ENCODE measurements at regions not wholly inside any gene's neighbourhood (a gene's known extent, or its start where the extent isn't known, plus 50 kb on each side); places are given as distances from the start of the nearest gene placed in this dataset.

- Mint-ChIP-seq H3K4me3 (no peak overlapping the region), H3K27me3 (ENCODE audit: low read depth) (peaks cover 4% of the 10 kb centered on the region), H3K27ac (no peak overlapping the region), H3K4me1 (peaks cover 15 to 23% of the 10 kb centered on the region in 2 experiments), H3K9me3 (no peaks in the 10 kb centered on the region), H3K36me3 (ENCODE audit: insufficient read depth in 1 of 3, low read depth in 3 of 3) (no peaks in the 10 kb centered on the region)
- no peak overlapping the region for H3K4me2 ChIP-seq (ENCODE audit: insufficient read depth, insufficient read length, low read length)
- H3K79me1 ChIP-seq (ENCODE audit: insufficient read depth, low read depth, low read length, poor library complexity, severe bottlenecking): no peaks in the 10 kb centered on the region
- no peak overlapping the region for H3K9ac ChIP-seq (ENCODE audit: extremely low read depth, insufficient read length, low read length)
- H2BK5ac ChIP-seq (ENCODE audit: insufficient read length, low read length): no peak overlapping the region
- no peak overlapping the region for H4K91ac ChIP-seq (ENCODE audit: insufficient read length, low read depth, low read length)
- TF ChIP-seq, protein P1, sequence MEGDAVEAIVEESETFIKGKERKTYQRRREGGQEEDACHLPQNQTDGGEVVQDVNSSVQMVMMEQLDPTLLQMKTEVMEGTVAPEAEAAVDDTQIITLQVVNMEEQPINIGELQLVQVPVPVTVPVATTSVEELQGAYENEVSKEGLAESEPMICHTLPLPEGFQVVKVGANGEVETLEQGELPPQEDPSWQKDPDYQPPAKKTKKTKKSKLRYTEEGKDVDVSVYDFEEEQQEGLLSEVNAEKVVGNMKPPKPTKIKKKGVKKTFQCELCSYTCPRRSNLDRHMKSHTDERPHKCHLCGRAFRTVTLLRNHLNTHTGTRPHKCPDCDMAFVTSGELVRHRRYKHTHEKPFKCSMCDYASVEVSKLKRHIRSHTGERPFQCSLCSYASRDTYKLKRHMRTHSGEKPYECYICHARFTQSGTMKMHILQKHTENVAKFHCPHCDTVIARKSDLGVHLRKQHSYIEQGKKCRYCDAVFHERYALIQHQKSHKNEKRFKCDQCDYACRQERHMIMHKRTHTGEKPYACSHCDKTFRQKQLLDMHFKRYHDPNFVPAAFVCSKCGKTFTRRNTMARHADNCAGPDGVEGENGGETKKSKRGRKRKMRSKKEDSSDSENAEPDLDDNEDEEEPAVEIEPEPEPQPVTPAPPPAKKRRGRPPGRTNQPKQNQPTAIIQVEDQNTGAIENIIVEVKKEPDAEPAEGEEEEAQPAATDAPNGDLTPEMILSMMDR (conservative IDR thresholded peaks at IDR 0.05): no peak
- H2BK20ac ChIP-seq (ENCODE audit: low read depth, low read length, poor library complexity, severe bottlenecking): no peak overlapping the region
- H3K79me2 ChIP-seq (ENCODE audit: insufficient read depth, low read length): no peaks in the 10 kb centered on the region
- H2BK12ac ChIP-seq (ENCODE audit: insufficient read length, low read depth, low read length): no peak overlapping the region
- no peak overlapping the region for H3K18ac ChIP-seq (ENCODE audit: insufficient read length, low read depth, low read length)
- H3K23me2 ChIP-seq (ENCODE audit: insufficient read length, low read depth, low read length, poor library complexity, severe bottlenecking): no peaks in the 10 kb centered on the region
- H3K4ac ChIP-seq (ENCODE audit: low read depth, low read length): no peak overlapping the region
- no peak overlapping the region for H2BK15ac ChIP-seq (ENCODE audit: low read depth, low read length)
- no peak overlapping the region for H3K23ac ChIP-seq (ENCODE audit: insufficient read length, low read depth, low read length)
- WGBS (ENCODE audit: extremely low coverage, insufficient read length, low lambda C conversion rate): no CpG with 5 or more reads among the region's 4 CpGs
- no peak overlapping the region for H4K5ac ChIP-seq (ENCODE audit: insufficient read length, low read depth, low read length)
- H4K8ac ChIP-seq (replicated peaks; ENCODE audit: insufficient read length, low read depth, low read length): no peak overlapping the region
- no peak overlapping the region for H3K56ac ChIP-seq (ENCODE audit: insufficient read length, low read depth, low read length)
- H3K4me1 ChIP-seq (ENCODE audit: insufficient read depth, low read length): peaks cover under 1% of the 10 kb centered on the region; the same call in 1 of the 2 replicates
- no peak overlapping the region for H3T11ph ChIP-seq (ENCODE audit: low read length)
- DNase-seq: no peak
- no peak overlapping the region for H2AFZ ChIP-seq (ENCODE audit: low read length)
- H3K27ac ChIP-seq (ENCODE audit: insufficient read length, low read depth, low read length): no peak overlapping the region
- no peak overlapping the region for H3K14ac ChIP-seq (ENCODE audit: insufficient read depth, low read length)
- no peak overlapping the region for H2BK120ac ChIP-seq (ENCODE audit: low read depth, low read length, poor library complexity, severe bottlenecking)
- H2AK5ac ChIP-seq (ENCODE audit: insufficient read length, low read length): no peak overlapping the region
- H3K27me3 ChIP-seq (ENCODE audit: insufficient read depth, low read length): no peaks in the 10 kb centered on the region
- no peaks in the 10 kb centered on the region for H3K9me3 ChIP-seq (ENCODE audit: control insufficient read depth, low read depth, low read length)
- H4K20me1 ChIP-seq (ENCODE audit: control insufficient read depth, insufficient read depth, insufficient read length): no peaks in the 10 kb centered on the region
These were observed 165.9 kb upstream of the NECTIN1 start for GRCh38 chr11:119894916-119895315.
